NCI-H2171 treated with DMSO at 0.1 percent for 48 hours (cell line): ENCODE measurements at regions not wholly inside any gene's neighbourhood (a gene's known extent, or its start where the extent isn't known, plus 50 kb on each side); places are given as distances from the start of the nearest gene placed in this dataset.

Experiments
- DNase-seq: peaks from one replicate; lab custom pipeline; 2025; lab: John Stamatoyannopoulos, UW

- DNase-seq: no peak
Observed at GRCh38 chr1:172980971-172981370, 69.8 kb downstream of the TNFSF18 start.
